HCT116 (cell line): ENCODE measurements at regions not wholly inside any gene's neighbourhood (a gene's known extent, or its start where the extent isn't known, plus 50 kb on each side); places are given as distances from the start of the nearest gene placed in this dataset.

Source experiments
- ATAC-seq: fragments of 200-7000 bp; cut with Tn5 transposase; 2 replicates; pipeline ENCODE4 v1.9.1; 2020; ENCODE audit warnings: mild to moderate bottlenecking, moderate library complexity
- BruUV-seq: library from RNA; stranded (reverse); fragments of 400-500 nt; replicated peaks from 2 replicates; lab custom pipeline; 2021; lab: Mats Ljungman, UMichigan
- CTCF ChIA-PET: fragments of 300-600 bp; sonication (Branson Sonifier 250); formaldehyde crosslinking; loops from one replicate; lab custom pipeline; 2021; ENCODE audit warnings: antibody characterized with exemption; lab: Charles Lee
- POLR2A ChIA-PET: fragments of 300-600, 350-600 bp; sonication (Branson Sonifier 250); formaldehyde crosslinking; loops from one replicate; lab custom pipeline; 2021; ENCODE audit warnings: antibody characterized with exemption; lab: Charles Lee
- RAD21 ChIA-PET, 2 experiments: fragments of 300-600 bp; sonication (Branson Sonifier 250); formaldehyde crosslinking; loops; one replicate each; lab custom pipeline; 2023; ENCODE audit warnings: low total read pairs in 2 of 2; ENCODE audit not compliant: uncharacterized antibody in 2 of 2, unreplicated experiment in 2 of 2, low non-redundant PET in 1 of 2; lab: Charles Lee
- DNase-seq: peaks from one replicate; pipeline ENCODE4 v3.0.0-alpha.2; 2010; ENCODE audit warnings: low read depth, low spot score
- H2AFZ ChIP-seq: fragments of 200-600 bp; shearing (Covaris generic), sonication (generic); 2 replicates; pipeline ENCODE4 v1.6.1; 2017; ENCODE audit warnings: low read depth, mixed run types, mixed read lengths, antibody characterized with exemption, low read length; ENCODE audit not compliant: poor library complexity, severe bottlenecking
- H3K27ac ChIP-seq: 2 replicates; pipeline ENCODE4 v1.5.1; 2012; ENCODE audit warnings: low read depth, low read length
- H3K27me3 ChIP-seq: fragments of 200-600 bp; sonication (generic); 2 replicates; pipeline ENCODE4 v1.6.1; 2016; ENCODE audit warnings: mixed run types, low read length, mixed read lengths; ENCODE audit not compliant: insufficient read depth
- H3K36me3 ChIP-seq, 2 experiments: fragments of 200-500 bp in 1 of 2; fragments of 200-600 bp in 1 of 2; sonication (Bioruptor generic) in 1 of 2; sonication (generic) in 1 of 2; 2 replicates each; pipeline versions ENCODE4 v1.5.1 to v1.6.1; 2014 to 2016; ENCODE audit warnings: low read length in 2 of 2, inconsistent platforms in 1 of 2, mixed read lengths in 1 of 2, mixed run types in 1 of 2; ENCODE audit not compliant: insufficient read depth in 2 of 2, control insufficient read depth in 1 of 2
- H3K4me1 ChIP-seq, 2 experiments: fragments of 200-600 bp in 1 of 2; sonication (generic) in 1 of 2; 2 replicates each; pipeline versions ENCODE4 v1.5.1 to v1.6.1; 2012 to 2017; ENCODE audit warnings: low read length in 2 of 2, inconsistent platforms in 1 of 2, mild to moderate bottlenecking in 1 of 2, mixed read lengths in 1 of 2, mixed run types in 1 of 2, moderate library complexity in 1 of 2; ENCODE audit not compliant: insufficient read depth in 2 of 2, control insufficient read depth in 1 of 2
- H3K4me2 ChIP-seq: fragments of 200-600 bp; sonication (generic); 2 replicates; pipeline ENCODE4 v1.6.1; 2017; ENCODE audit warnings: mixed run types, low read length, mixed read lengths
- H3K4me3 ChIP-seq, 2 experiments: fragments of 200-600 bp in 1 of 2; sonication (generic) in 1 of 2; replicated peaks in 1 of 2; 2 replicates each; pipeline ENCODE4 v1.5.1; 2011 to 2016; ENCODE audit warnings: low read length in 2 of 2, control low read depth in 1 of 2, low read depth in 1 of 2, mild to moderate bottlenecking in 1 of 2, mixed read lengths in 1 of 2, mixed run types in 1 of 2
- H3K79me2 ChIP-seq: fragments of 200-600 bp; sonication (generic); 2 replicates; pipeline ENCODE4 v1.6.1; 2017; ENCODE audit warnings: mild to moderate bottlenecking, mixed run types, low read length, moderate library complexity, mixed read lengths; ENCODE audit not compliant: insufficient read depth
- H3K9ac ChIP-seq: fragments of 200-600 bp; sonication (generic); 2 replicates; pipeline ENCODE4 v1.6.1; 2016; ENCODE audit warnings: low read length, mixed read lengths
- H3K9me2 ChIP-seq: fragments of 200-600 bp; sonication (generic), shearing (Covaris generic); 2 replicates; pipeline ENCODE4 v1.6.1; 2017; ENCODE audit warnings: mixed run types, mild to moderate bottlenecking, moderate library complexity; ENCODE audit not compliant: insufficient read depth
- H3K9me3 ChIP-seq, 2 experiments: fragments of 200-500 bp in 1 of 2; fragments of 200-600 bp in 1 of 2; sonication (Bioruptor generic) in 1 of 2; sonication (generic) in 1 of 2; 2 replicates each; pipeline ENCODE4 v1.6.1; 2014 to 2017; ENCODE audit warnings: low read length in 2 of 2, mixed read lengths in 2 of 2, inconsistent platforms in 1 of 2, low read depth in 1 of 2, mild to moderate bottlenecking in 1 of 2, mixed run types in 1 of 2, moderate library complexity in 1 of 2; ENCODE audit not compliant: control insufficient read depth in 1 of 2, insufficient read depth in 1 of 2
- H4K20me1 ChIP-seq: fragments of 200-600 bp; sonication (generic), shearing (Covaris generic); 2 replicates; pipeline ENCODE4 v1.6.1; 2017; ENCODE audit warnings: mixed run types, mild to moderate bottlenecking, moderate library complexity; ENCODE audit not compliant: insufficient read depth
- ATF3 ChIP-seq: IDR thresholded peaks from 2 replicates; pipeline ENCODE4 v1.6.1; 2012
- CBX3 ChIP-seq: IDR thresholded peaks from 2 replicates; pipeline ENCODE4 v1.6.1; 2012; ENCODE audit warnings: low read depth
- ELF1 ChIP-seq: IDR thresholded peaks from 2 replicates; pipeline ENCODE4 v1.6.1; 2012; ENCODE audit warnings: low read depth, borderline replicate concordance
- FOSL1 ChIP-seq: IDR thresholded peaks from 2 replicates; pipeline ENCODE4 v1.6.1; 2012; ENCODE audit warnings: low read depth
- MAX ChIP-seq: IDR thresholded peaks from 2 replicates; pipeline ENCODE4 v1.6.1; 2012
- POLR2A ChIP-seq: IDR thresholded peaks from 2 replicates; pipeline ENCODE4 v1.7.0; 2011; ENCODE audit warnings: borderline replicate concordance; ENCODE audit not compliant: insufficient read depth, insufficient read length; ENCODE audit errors: extremely low read depth
- POLR2AphosphoS5 ChIP-seq: IDR thresholded peaks from 2 replicates; pipeline ENCODE4 v1.6.1; 2011; ENCODE audit warnings: mild to moderate bottlenecking, low read depth, low read length, moderate library complexity
- RAD21 ChIP-seq: IDR thresholded peaks from 2 replicates; pipeline ENCODE4 v1.6.1; 2012; ENCODE audit warnings: low read depth, mild to moderate bottlenecking
- SIN3A ChIP-seq: IDR thresholded peaks from 2 replicates; pipeline ENCODE4 v1.6.1; 2012; ENCODE audit warnings: low read depth
- SP1 ChIP-seq: IDR thresholded peaks from 2 replicates; pipeline ENCODE4 v1.6.1; 2012; ENCODE audit warnings: low read depth
- TCF7L2 ChIP-seq: IDR thresholded peaks from 2 replicates; pipeline ENCODE4 v1.7.0; 2011; ENCODE audit warnings: borderline replicate concordance, inconsistent platforms; ENCODE audit not compliant: insufficient read depth, insufficient read length; ENCODE audit errors: extremely low read depth
- YY1 ChIP-seq: IDR thresholded peaks from 2 replicates; pipeline ENCODE4 v1.6.1; 2011; ENCODE audit warnings: low read length, low read depth, moderate library complexity, mild to moderate bottlenecking; ENCODE audit not compliant: insufficient replicate concordance; ENCODE audit errors: extremely low read depth
- ZFX ChIP-seq: fragments of 450-650 bp; IDR thresholded peaks from 2 replicates; pipeline ENCODE4 v1.6.1; 2017
- intact Hi-C: fragments of 100-400 bp; cut with micrococcal nuclease; formaldehyde crosslinking; loops from 2 replicates; pipeline ENCODE4 v1.10.0; 2022
- TF ChIP-seq, protein P1 (sequence below): IDR thresholded peaks from 2 replicates; pipeline ENCODE4 v1.6.1; 2012; ENCODE audit warnings: low read depth

DNA sequence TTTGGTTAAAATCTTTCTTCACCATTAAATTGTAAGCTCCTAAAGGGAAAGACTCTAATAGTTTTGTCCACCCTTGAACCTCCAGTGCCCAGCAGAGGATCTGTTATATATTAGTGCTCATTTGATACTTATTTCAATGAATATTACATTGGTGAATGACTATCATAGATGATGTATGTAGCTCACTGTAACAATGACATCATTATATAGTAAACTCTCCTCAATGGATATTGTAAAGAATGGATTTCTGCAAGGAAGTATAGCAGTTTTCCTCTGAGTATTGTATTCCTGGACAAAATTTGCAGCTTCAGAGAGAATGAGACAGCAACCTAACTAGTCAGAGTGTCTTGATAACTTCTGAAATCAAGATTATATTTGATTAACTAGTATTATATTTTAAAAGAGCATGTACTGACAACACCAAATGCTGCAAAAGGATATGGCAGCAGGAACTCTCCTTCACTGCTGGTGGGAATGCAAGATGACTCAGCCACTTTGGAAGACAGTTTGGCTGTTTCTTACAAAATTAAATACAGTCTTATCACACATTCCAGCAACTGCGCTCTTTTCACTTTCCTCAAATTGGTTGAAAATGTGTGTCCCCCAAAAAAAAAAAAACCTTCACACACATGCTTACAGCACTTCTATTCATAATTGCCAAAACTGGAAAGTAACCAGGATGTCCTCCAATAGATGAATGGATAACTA lies 189.8 kb upstream of the OPRM1 start:
- DNase-seq = no peak
- no peak for TF ChIP-seq TCF7L2
- no peak for TF ChIP-seq ZFX
- no peak for TF ChIP-seq YY1
- no peak for TF ChIP-seq ATF3
- TF ChIP-seq FOSL1 = no peak
- TF ChIP-seq, protein P1, sequence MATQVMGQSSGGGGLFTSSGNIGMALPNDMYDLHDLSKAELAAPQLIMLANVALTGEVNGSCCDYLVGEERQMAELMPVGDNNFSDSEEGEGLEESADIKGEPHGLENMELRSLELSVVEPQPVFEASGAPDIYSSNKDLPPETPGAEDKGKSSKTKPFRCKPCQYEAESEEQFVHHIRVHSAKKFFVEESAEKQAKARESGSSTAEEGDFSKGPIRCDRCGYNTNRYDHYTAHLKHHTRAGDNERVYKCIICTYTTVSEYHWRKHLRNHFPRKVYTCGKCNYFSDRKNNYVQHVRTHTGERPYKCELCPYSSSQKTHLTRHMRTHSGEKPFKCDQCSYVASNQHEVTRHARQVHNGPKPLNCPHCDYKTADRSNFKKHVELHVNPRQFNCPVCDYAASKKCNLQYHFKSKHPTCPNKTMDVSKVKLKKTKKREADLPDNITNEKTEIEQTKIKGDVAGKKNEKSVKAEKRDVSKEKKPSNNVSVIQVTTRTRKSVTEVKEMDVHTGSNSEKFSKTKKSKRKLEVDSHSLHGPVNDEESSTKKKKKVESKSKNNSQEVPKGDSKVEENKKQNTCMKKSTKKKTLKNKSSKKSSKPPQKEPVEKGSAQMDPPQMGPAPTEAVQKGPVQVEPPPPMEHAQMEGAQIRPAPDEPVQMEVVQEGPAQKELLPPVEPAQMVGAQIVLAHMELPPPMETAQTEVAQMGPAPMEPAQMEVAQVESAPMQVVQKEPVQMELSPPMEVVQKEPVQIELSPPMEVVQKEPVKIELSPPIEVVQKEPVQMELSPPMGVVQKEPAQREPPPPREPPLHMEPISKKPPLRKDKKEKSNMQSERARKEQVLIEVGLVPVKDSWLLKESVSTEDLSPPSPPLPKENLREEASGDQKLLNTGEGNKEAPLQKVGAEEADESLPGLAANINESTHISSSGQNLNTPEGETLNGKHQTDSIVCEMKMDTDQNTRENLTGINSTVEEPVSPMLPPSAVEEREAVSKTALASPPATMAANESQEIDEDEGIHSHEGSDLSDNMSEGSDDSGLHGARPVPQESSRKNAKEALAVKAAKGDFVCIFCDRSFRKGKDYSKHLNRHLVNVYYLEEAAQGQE = no peak
- no peak for TF ChIP-seq CBX3
- no peak for TF ChIP-seq RAD21
- TF ChIP-seq SP1 = no peak
- no peak for TF ChIP-seq MAX
- no peak for TF ChIP-seq SIN3A
- no peak for TF ChIP-seq ELF1
- no peak for TF ChIP-seq POLR2A
- no peak for TF ChIP-seq POLR2AphosphoS5
- no peak overlapping the region for H3K4me2 ChIP-seq
- RAD21 ChIA-PET = no interaction called here
- H3K9ac ChIP-seq = no peak overlapping the region
- H3K27ac ChIP-seq = no peak overlapping the region
- H3K27me3 ChIP-seq = peaks cover 19% of the 10 kb centered on the region; the same call in 1 of the 2 replicates
- CTCF ChIA-PET = no interaction called here
- no peak overlapping the region for H2AFZ ChIP-seq
- no peaks in the 10 kb centered on the region for H3K4me1 ChIP-seq
- no peaks in the 10 kb centered on the region for H3K36me3 ChIP-seq
- no peaks in the 10 kb centered on the region for H3K79me2 ChIP-seq
- no peak overlapping the region for H3K4me3 ChIP-seq
- no peak for ATAC-seq
- intact Hi-C loops = no loop called here
- no TSS peak for BruUV-seq
- no peaks in the 10 kb centered on the region for H4K20me1 ChIP-seq
- POLR2A ChIA-PET = no interaction called here
- H3K9me2 ChIP-seq = no peaks in the 10 kb centered on the region
- no peaks in the 10 kb centered on the region for H3K9me3 ChIP-seq
